HL-60 (cell line): ENCODE measurements at regions not wholly inside any gene's neighbourhood (a gene's known extent, or its start where the extent isn't known, plus 50 kb on each side); places are given as distances from the start of the nearest gene placed in this dataset.

Experiments used
- DNase-seq, 2 experiments: peaks; one replicate each; pipeline ENCODE4 v3.0.0-alpha.2; 2010 to 2020; ENCODE audit warnings: low read depth in 1 of 2, low spot score in 1 of 2
- H3K27ac ChIP-seq: fragments of 250-450 bp; sonication (Bioruptor Pico); replicated peaks from 2 replicates; pipeline ENCODE4 v1.5.1; 2020; ENCODE audit warnings: mild to moderate bottlenecking, moderate library complexity
- H3K27me3 ChIP-seq: fragments of 250-450 bp; sonication (Bioruptor Pico); 2 replicates; pipeline ENCODE4 v1.5.1; 2021; ENCODE audit warnings: mild to moderate bottlenecking, moderate library complexity; ENCODE audit not compliant: insufficient read depth, poor library complexity, severe bottlenecking
- H3K4me3 ChIP-seq: replicated peaks from 2 replicates; pipeline ENCODE4 v1.5.1; 2011; ENCODE audit warnings: mild to moderate bottlenecking, control low read depth, low read length; ENCODE audit not compliant: insufficient read depth
- GABPA ChIP-seq: IDR thresholded peaks from 2 replicates; pipeline ENCODE4 v1.6.1; 2012; ENCODE audit warnings: low read depth
- POLR2AphosphoS5 ChIP-seq: IDR thresholded peaks from 2 replicates; pipeline ENCODE4 v1.6.1; 2012; ENCODE audit warnings: low read depth
- SPI1 ChIP-seq: IDR thresholded peaks from 2 replicates; pipeline ENCODE4 v1.6.1; 2012; ENCODE audit warnings: low read depth, mild to moderate bottlenecking, borderline replicate concordance
- TF ChIP-seq, protein P1 (sequence below): IDR thresholded peaks from 2 replicates; pipeline ENCODE4 v1.6.1; 2012; ENCODE audit warnings: low read depth; ENCODE audit not compliant: insufficient replicate concordance
- TF ChIP-seq, protein P2 (sequence below): IDR thresholded peaks from one replicate; pipeline ENCODE4 v1.5.1; 2011; ENCODE audit warnings: low read length, control low read depth, inconsistent platforms; ENCODE audit not compliant: insufficient read depth

DNA sequence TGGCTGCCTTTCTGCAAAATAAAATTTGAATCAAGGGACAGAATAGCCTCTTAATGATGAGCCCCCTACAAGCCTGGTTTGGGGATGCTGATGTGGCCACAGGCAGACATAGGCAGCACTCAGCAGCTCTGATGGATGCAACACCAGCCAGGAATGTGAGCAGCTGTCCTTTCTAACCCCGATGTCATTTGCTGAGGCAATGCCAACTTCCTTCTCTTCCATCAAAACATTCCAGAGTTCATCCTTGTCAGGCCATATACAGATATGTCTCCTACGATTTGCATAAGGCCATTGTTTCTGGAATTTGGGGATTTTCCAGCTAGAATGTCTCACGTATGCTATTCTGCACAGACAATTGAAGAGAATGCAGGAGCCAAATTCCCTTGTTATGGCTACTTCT lies 52.1 kb upstream of the MYOCD start:
- H3K27ac ChIP-seq: no peak overlapping the region
- TF ChIP-seq GABPA (no peak), SPI1 (no peak), POLR2AphosphoS5 (no peak)
- TF ChIP-seq, protein P1, sequence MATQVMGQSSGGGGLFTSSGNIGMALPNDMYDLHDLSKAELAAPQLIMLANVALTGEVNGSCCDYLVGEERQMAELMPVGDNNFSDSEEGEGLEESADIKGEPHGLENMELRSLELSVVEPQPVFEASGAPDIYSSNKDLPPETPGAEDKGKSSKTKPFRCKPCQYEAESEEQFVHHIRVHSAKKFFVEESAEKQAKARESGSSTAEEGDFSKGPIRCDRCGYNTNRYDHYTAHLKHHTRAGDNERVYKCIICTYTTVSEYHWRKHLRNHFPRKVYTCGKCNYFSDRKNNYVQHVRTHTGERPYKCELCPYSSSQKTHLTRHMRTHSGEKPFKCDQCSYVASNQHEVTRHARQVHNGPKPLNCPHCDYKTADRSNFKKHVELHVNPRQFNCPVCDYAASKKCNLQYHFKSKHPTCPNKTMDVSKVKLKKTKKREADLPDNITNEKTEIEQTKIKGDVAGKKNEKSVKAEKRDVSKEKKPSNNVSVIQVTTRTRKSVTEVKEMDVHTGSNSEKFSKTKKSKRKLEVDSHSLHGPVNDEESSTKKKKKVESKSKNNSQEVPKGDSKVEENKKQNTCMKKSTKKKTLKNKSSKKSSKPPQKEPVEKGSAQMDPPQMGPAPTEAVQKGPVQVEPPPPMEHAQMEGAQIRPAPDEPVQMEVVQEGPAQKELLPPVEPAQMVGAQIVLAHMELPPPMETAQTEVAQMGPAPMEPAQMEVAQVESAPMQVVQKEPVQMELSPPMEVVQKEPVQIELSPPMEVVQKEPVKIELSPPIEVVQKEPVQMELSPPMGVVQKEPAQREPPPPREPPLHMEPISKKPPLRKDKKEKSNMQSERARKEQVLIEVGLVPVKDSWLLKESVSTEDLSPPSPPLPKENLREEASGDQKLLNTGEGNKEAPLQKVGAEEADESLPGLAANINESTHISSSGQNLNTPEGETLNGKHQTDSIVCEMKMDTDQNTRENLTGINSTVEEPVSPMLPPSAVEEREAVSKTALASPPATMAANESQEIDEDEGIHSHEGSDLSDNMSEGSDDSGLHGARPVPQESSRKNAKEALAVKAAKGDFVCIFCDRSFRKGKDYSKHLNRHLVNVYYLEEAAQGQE: no peak
- TF ChIP-seq, protein P2, sequence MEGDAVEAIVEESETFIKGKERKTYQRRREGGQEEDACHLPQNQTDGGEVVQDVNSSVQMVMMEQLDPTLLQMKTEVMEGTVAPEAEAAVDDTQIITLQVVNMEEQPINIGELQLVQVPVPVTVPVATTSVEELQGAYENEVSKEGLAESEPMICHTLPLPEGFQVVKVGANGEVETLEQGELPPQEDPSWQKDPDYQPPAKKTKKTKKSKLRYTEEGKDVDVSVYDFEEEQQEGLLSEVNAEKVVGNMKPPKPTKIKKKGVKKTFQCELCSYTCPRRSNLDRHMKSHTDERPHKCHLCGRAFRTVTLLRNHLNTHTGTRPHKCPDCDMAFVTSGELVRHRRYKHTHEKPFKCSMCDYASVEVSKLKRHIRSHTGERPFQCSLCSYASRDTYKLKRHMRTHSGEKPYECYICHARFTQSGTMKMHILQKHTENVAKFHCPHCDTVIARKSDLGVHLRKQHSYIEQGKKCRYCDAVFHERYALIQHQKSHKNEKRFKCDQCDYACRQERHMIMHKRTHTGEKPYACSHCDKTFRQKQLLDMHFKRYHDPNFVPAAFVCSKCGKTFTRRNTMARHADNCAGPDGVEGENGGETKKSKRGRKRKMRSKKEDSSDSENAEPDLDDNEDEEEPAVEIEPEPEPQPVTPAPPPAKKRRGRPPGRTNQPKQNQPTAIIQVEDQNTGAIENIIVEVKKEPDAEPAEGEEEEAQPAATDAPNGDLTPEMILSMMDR: no peak
- no peak for DNase-seq
- H3K4me3 ChIP-seq: no peak overlapping the region
- H3K27me3 ChIP-seq: no peaks in the 10 kb centered on the region
